HepG2 (cell line): ENCODE measurements at regions not wholly inside any gene's neighbourhood (a gene's known extent, or its start where the extent isn't known, plus 50 kb on each side); places are given as distances from the start of the nearest gene placed in this dataset.

ENCODE experiments used
- CTCF ChIP-seq: sonication (generic); formaldehyde crosslinking; IDR thresholded peaks from 2 replicates; pipeline ENCODE4 v1.5.0; 2020; ENCODE audit warnings: mild to moderate bottlenecking, missing genetic modification reagents, moderate library complexity
- STAT6 ChIP-seq: sonication (generic); formaldehyde crosslinking; IDR thresholded peaks from 2 replicates; pipeline ENCODE4 v1.4.0; 2020; ENCODE audit warnings: missing genetic modification reagents, mild to moderate bottlenecking, borderline replicate concordance
- ZBTB26 ChIP-seq: IDR thresholded peaks from 2 replicates; pipeline ENCODE4 v1.6.1; 2016; ENCODE audit warnings: missing compliant biosample characterization, missing genetic modification reagents, borderline replicate concordance
- TF ChIP-seq, protein P1 (sequence below): sonication (generic); formaldehyde crosslinking; conservative IDR thresholded peaks from 2 replicates; pipeline ENCODE4 v1.4.0; 2020; ENCODE audit warnings: missing genetic modification reagents

GRCh38 chr17:70254735-70255460 is 85.6 kb downstream of the KCNJ2 start:
- TF ChIP-seq STAT6 (CRISPR knock-in tag) (no peak), ZBTB26 (CRISPR knock-in tag) (no peak), CTCF (CRISPR knock-in tag) (no peak)
- TF ChIP-seq, protein P1, sequence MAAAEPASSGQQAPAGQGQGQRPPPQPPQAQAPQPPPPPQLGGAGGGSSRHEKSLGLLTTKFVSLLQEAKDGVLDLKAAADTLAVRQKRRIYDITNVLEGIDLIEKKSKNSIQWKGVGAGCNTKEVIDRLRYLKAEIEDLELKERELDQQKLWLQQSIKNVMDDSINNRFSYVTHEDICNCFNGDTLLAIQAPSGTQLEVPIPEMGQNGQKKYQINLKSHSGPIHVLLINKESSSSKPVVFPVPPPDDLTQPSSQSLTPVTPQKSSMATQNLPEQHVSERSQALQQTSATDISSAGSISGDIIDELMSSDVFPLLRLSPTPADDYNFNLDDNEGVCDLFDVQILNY (CRISPR knock-in tag): no peak
